Nephron progenitor cell (in vitro differentiated cells): ENCODE measurements at regions not wholly inside any gene's neighbourhood (a gene's known extent, or its start where the extent isn't known, plus 50 kb on each side); places are given as distances from the start of the nearest gene placed in this dataset.
A peak's percentile ranks its signal among the peaks of the same experiment; 100 is the strongest.
"Not testable (repeated sequence)": the region's sequence is repeated elsewhere in the genome, so short reads cannot be mapped to it uniquely, and the experiment has no call there.

Experiments
- DNase-seq: peaks from one replicate; pipeline ENCODE4 v3.0.0; 2021
- H3K27ac Mint-ChIP-seq: 2 replicates; pipeline ENCODE4 v1.8.0; 2021; ENCODE audit warnings: mild to moderate bottlenecking, moderate library complexity, mixed read lengths
- H3K27me3 Mint-ChIP-seq: 2 replicates; pipeline ENCODE4 v1.8.0; 2021; ENCODE audit warnings: mild to moderate bottlenecking, low read depth, mixed read lengths; ENCODE audit not compliant: poor library complexity
- H3K36me3 Mint-ChIP-seq: 2 replicates; pipeline ENCODE4 v1.8.0; 2021; ENCODE audit warnings: low read depth, mixed read lengths
- H3K4me1 Mint-ChIP-seq: 2 replicates; pipeline ENCODE4 v1.8.0; 2021; ENCODE audit warnings: mixed read lengths
- H3K4me3 Mint-ChIP-seq: 2 replicates; pipeline ENCODE4 v1.8.0; 2021; ENCODE audit warnings: mild to moderate bottlenecking, moderate library complexity, mixed read lengths
- H3K9me3 Mint-ChIP-seq: 2 replicates; pipeline ENCODE4 v1.8.0; 2021; ENCODE audit warnings: mild to moderate bottlenecking, moderate library complexity, mixed read lengths
- TF ChIP-seq, protein P1 (sequence below): fragments of 200-600 bp; sonication (generic); IDR thresholded peaks from 2 replicates; pipeline ENCODE4 v1.5.0; 2021; ENCODE audit warnings: antibody characterized with exemption

DNA sequence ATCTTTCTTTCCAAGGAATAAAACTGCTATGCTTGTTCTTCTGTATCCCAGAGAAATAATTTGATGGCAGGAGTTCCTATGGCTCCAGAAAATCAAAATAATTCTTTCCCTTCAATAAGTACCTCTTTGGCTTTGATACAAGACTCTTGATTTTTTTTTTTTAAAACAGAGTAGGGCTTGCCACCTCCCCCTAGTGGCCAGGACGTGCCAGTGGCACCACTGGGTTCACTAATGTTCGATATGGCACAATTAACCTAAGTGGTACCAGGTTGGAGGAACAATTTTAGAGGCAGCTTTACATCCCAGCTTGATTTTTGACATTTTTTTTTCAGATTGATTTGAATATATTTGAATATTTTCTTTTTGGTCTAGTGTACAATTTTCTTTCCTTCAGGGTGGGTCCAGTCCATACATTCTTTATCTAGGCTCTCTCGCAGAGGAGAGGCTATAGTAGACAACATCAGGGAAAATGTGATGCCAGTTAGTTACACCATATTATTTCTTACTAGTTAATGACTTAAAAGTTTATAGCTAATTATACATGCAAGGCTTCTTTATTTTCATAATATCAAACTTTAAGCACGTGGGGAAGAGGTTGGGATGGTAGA is 330.9 kb downstream of the S1PR1 start:
- H3K27me3 Mint-ChIP-seq, result no peaks in the 10 kb centered on the region
- TF ChIP-seq, protein P1, sequence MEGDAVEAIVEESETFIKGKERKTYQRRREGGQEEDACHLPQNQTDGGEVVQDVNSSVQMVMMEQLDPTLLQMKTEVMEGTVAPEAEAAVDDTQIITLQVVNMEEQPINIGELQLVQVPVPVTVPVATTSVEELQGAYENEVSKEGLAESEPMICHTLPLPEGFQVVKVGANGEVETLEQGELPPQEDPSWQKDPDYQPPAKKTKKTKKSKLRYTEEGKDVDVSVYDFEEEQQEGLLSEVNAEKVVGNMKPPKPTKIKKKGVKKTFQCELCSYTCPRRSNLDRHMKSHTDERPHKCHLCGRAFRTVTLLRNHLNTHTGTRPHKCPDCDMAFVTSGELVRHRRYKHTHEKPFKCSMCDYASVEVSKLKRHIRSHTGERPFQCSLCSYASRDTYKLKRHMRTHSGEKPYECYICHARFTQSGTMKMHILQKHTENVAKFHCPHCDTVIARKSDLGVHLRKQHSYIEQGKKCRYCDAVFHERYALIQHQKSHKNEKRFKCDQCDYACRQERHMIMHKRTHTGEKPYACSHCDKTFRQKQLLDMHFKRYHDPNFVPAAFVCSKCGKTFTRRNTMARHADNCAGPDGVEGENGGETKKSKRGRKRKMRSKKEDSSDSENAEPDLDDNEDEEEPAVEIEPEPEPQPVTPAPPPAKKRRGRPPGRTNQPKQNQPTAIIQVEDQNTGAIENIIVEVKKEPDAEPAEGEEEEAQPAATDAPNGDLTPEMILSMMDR, result peak; percentile 93
- H3K36me3 Mint-ChIP-seq, result no peaks in the 10 kb centered on the region
- DNase-seq, result peak; percentile 50
- H3K27ac Mint-ChIP-seq, result no peak overlapping the region
- H3K4me3 Mint-ChIP-seq, result no peak overlapping the region
- H3K4me1 Mint-ChIP-seq, result no peaks in the 10 kb centered on the region
- peaks cover 7% of the 10 kb centered on the region for H3K9me3 Mint-ChIP-seq

DNA sequence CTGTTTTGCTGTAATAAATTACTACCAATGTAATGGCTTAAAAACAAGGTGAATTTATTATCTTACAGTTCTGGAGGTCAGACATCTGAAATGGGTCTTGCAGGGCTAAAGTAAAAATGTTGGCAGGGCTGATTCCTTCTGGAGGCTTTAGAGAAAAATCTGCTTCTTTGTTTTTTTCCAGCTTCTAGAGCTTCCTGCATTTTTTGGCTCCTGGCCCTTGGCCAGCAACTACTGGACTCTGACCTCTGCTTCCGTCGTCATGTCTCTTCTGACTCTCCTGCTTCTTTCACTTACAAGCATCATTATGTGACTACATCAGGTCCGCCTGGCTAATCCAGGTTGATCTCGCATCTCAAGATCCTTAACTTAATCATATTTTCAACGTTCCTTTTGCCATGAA is 350.9 kb downstream of the S1PR1 start:
- TF ChIP-seq, protein P1, result no peak
- Mint-ChIP-seq H3K4me1 (no peaks in the 10 kb centered on the region), H3K36me3 (no peaks in the 10 kb centered on the region), H3K4me3 (no peak overlapping the region), H3K9me3 (no peaks in the 10 kb centered on the region), H3K27ac (no peak overlapping the region), H3K27me3 (peaks cover 4% of the 10 kb centered on the region)
- no peak for DNase-seq

DNA sequence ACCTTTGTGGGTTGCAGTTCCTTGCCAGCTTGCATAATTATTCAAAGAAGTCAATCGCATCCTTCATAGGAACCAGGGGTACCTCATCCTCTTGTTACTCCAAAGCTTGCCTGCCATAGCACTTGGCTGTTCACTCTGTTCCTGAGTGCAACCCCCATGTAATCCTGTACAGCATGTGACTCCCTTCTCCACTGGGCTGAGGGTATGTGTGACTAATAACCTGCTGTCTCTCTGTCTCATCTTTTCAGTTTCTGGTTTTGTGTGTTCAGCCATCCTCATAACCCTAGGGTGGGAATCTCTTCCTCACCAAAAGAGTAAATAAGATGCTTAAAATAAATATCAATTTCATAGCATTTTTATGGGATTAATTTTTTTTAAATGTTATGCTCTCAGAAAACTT is 351.9 kb downstream of the S1PR1 start:
- Mint-ChIP-seq H3K4me3 (no peak overlapping the region), H3K4me1 (no peaks in the 10 kb centered on the region), H3K36me3 (no peaks in the 10 kb centered on the region), H3K9me3 (no peaks in the 10 kb centered on the region), H3K27ac (no peak overlapping the region), H3K27me3 (peaks cover 4% of the 10 kb centered on the region)
- DNase-seq, result no peak
- TF ChIP-seq, protein P1, result no peak

DNA sequence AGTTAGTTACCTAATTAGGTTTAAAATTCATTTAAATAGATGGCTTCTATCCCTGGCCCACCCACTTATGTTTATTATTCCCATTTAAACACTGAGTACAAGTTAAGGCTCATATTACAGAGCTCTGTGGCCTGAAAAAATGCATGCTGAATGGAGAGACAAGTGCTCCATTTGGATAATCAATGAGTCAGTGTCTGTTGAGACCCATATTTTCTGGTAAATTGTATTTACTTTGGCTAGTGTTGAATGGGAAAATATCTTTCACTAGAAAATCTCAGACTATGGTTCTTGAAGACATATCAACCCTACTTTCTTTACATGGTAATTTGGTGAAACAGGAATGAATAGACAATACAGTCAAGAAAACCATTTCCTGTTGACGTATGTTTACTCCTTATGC is 356.0 kb downstream of the S1PR1 start:
- H3K9me3 Mint-ChIP-seq, result no peaks in the 10 kb centered on the region
- no peak overlapping the region for H3K27ac Mint-ChIP-seq
- H3K27me3 Mint-ChIP-seq, result peaks cover 4% of the 10 kb centered on the region
- no peaks in the 10 kb centered on the region for H3K36me3 Mint-ChIP-seq
- no peak for DNase-seq
- no peak overlapping the region for H3K4me3 Mint-ChIP-seq
- TF ChIP-seq, protein P1, result no peak
- H3K4me1 Mint-ChIP-seq, result no peaks in the 10 kb centered on the region

DNA sequence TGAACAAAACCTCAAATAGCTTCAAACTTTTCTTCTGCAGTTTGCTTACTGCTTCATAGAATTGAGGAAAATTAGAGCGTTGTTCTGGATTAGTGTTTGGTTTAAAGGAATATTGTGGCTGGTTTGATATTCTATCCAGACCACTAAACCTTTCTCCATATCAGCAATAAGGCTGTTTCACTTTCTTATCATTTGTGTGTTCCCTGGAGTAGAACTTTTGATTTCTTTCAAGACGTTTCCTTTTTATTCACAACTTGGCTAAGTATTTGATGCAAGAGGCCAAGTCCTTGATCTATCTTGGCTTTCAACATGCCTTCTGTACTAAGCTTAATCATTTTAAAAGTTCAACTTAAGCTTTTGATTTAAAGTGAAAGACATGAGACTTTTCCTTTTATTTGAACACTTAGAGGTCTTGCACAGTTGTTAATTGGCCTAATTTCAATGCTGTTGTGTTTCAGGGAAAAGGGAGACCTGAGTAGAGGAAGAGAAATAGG is 359.1 kb downstream of the S1PR1 start:
- Mint-ChIP-seq H3K27me3 (no peaks in the 10 kb centered on the region), H3K36me3 (no peaks in the 10 kb centered on the region), H3K27ac (no peak overlapping the region), H3K9me3 (no peaks in the 10 kb centered on the region), H3K4me1 (no peaks in the 10 kb centered on the region), H3K4me3 (no peak overlapping the region)
- no peak for DNase-seq
- TF ChIP-seq, protein P1, result no peak

DNA sequence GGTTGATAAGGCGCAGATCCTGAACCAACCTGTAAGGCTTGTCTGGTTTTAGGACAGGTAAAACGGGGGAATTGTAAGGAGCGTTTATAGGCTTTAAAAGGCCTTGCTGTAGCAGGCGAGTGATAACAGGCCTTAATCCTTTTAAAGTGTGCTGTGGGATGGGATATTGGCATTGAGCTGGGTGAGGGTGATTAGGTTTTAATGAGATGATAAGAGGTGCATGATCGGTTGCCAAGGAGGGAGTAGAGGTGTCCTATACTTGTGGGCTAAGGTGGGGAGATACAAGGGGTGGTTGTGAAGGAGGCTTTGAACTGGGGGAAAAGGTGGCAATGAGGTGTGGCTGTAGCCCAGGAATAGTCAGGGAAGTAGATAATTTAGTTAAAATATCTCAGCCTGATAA is 363.8 kb downstream of the S1PR1 start:
- H3K27ac Mint-ChIP-seq, H3K9me3 Mint-ChIP-seq, H3K4me3 Mint-ChIP-seq, H3K27me3 Mint-ChIP-seq, H3K36me3 Mint-ChIP-seq, DNase-seq, H3K4me1 Mint-ChIP-seq: not testable (repeated sequence)
